ENCODE measurements at regions not wholly inside any gene's neighbourhood (a gene's known extent, or its start where the extent isn't known, plus 50 kb on each side); places are given as distances from the start of the nearest gene placed in this dataset.

- DNase-seq (ENCODE audit: low read depth): peak; percentile 58
Measured at GRCh38 chr6:45741437-45742171, 274.1 kb downstream of the CLIC5 start.

GRCh38 chr6:45739058-45739457, 276.6 kb downstream of the CLIC5 start:
- DNase-seq (ENCODE audit: low read depth): no peak

GRCh38 chr6:45738057-45738455, 277.6 kb downstream of the CLIC5 start:
- no peak for DNase-seq (ENCODE audit: low read depth)

GRCh38 chr6:45737331-45738056, 278.2 kb downstream of the CLIC5 start:
- no peak for DNase-seq (ENCODE audit: low read depth)

GRCh38 chr6:45736134-45736533, 279.5 kb downstream of the CLIC5 start:
- DNase-seq (ENCODE audit: low read depth): no peak

- DNase-seq (ENCODE audit: low read depth): no peak
Measured at GRCh38 chr6:45732731-45733130, 282.9 kb downstream of the CLIC5 start.

GRCh38 chr6:45730232-45730631, 285.4 kb downstream of the CLIC5 start:
- no peak for DNase-seq (ENCODE audit: low read depth)

- DNase-seq (ENCODE audit: low read depth): peak; percentile 80
Measured at GRCh38 chr6:45728674-45729073, 287.0 kb downstream of the CLIC5 start.

GRCh38 chr6:45727819-45728449, 287.7 kb downstream of the CLIC5 start:
- no peak for DNase-seq (ENCODE audit: low read depth)

- peak; percentile 15 for DNase-seq (ENCODE audit: low read depth)
Measured at GRCh38 chr6:45727228-45727627, 288.4 kb downstream of the CLIC5 start.

- DNase-seq (ENCODE audit: low read depth): no peak
Measured at GRCh38 chr6:45726444-45726843, 289.2 kb downstream of the CLIC5 start.

- DNase-seq (ENCODE audit: low read depth): peak; percentile 85
Measured at GRCh38 chr6:45724511-45724910, 291.1 kb downstream of the CLIC5 start.

- no peak for DNase-seq (ENCODE audit: low read depth)
Measured at GRCh38 chr6:45724027-45724426, 291.6 kb downstream of the CLIC5 start.

- DNase-seq (ENCODE audit: low read depth): no peak
Measured at GRCh38 chr6:45722876-45723275, 292.8 kb downstream of the CLIC5 start.

- DNase-seq (ENCODE audit: low read depth): no peak
Measured at GRCh38 chr6:45721665-45722064, 294.0 kb downstream of the CLIC5 start.

GRCh38 chr6:45718871-45719270, 296.8 kb downstream of the CLIC5 start:
- no peak for DNase-seq (ENCODE audit: low read depth)

GRCh38 chr6:45718131-45718530, 297.5 kb downstream of the CLIC5 start:
- no peak for DNase-seq (ENCODE audit: low read depth)

GRCh38 chr6:45717715-45718114, 297.9 kb downstream of the CLIC5 start:
- no peak for DNase-seq (ENCODE audit: low read depth)

GRCh38 chr6:45717027-45717426, 298.6 kb downstream of the CLIC5 start:
- no peak for DNase-seq (ENCODE audit: low read depth)

GRCh38 chr6:45715508-45715803, 300.2 kb downstream of the CLIC5 start:
- no peak for DNase-seq (ENCODE audit: low read depth)

GRCh38 chr6:45714741-45715507, 300.7 kb downstream of the CLIC5 start:
- peak; percentile 85 for DNase-seq (ENCODE audit: low read depth)

- no peak for DNase-seq (ENCODE audit: low read depth)
Measured at GRCh38 chr6:45714006-45714730, 301.5 kb downstream of the CLIC5 start.
